GM18520 (cell line): ENCODE measurements at regions not wholly inside any gene's neighbourhood (a gene's known extent, or its start where the extent isn't known, plus 50 kb on each side); places are given as distances from the start of the nearest gene placed in this dataset.
A peak's percentile ranks its signal among the peaks of the same experiment; 100 is the strongest.
"Not testable (repeated sequence)": the region's sequence is repeated elsewhere in the genome, so short reads cannot be mapped to it uniquely, and the experiment has no call there.

Source experiments
- ATAC-seq: cut with Tn5 transposase; IDR thresholded peaks from one replicate; pipeline ENCODE4 v1.9.1; 2021; ENCODE audit not compliant: unreplicated experiment

DNA sequence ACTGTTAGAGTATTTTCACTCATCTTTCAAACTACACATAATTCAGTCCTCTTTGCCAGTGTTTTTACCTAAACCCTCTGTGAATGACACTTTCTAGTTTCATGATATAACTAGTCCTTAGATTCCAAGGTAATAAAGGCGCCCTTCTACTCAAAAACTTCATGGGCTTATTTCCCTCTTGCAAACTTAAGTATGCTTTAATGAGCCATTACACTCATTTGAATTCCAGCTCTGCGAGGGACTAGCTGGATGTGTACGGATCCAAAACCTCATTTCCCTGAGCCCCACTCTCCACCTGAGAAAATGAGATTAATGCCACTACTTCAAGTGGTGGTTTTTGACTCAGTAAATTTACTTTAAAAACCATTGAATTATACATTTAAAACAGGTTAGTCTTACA lies 141.1 kb downstream of the NDUFA12 start:
- ATAC-seq, result no peak

DNA sequence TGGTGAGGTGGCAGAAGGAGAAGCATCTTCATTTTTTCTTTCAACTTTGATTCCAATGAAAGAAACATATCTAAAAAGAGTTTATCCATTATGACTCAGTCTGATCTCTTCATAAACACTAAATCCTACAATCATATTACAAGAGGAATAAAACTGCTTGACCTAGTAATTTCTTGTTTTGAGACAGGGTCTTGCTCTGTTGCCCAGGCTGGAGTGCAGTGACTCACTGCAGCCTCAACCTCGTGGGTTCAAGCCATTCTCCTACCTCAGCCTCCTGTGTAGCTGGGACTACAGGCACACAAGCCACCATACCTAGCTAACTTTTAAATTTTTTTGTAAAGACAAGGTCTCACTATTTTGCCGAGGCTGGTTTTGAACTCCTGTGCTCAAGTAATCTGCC lies 147.2 kb downstream of the NDUFA12 start:
- ATAC-seq, result no peak

DNA sequence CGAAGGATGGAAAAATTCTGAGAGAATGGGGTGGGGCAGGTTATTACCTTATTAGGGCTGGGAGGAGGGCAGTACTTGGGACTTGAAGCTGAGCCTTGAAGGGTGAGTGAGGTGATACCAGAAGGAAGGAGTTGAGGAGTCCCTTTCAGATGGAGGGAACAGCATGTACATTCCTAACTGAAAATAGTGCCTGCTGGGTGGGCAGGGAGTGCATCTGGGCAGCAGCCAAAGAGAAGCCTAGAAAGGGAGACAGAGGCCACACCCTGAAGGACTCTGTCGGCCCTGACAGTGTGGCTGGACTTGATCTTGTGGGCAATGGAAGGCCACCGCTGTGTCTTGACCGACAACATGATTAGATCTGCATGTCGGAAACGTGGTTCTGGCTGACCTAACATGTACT lies 147.6 kb downstream of the NDUFA12 start:
- no peak for ATAC-seq

DNA sequence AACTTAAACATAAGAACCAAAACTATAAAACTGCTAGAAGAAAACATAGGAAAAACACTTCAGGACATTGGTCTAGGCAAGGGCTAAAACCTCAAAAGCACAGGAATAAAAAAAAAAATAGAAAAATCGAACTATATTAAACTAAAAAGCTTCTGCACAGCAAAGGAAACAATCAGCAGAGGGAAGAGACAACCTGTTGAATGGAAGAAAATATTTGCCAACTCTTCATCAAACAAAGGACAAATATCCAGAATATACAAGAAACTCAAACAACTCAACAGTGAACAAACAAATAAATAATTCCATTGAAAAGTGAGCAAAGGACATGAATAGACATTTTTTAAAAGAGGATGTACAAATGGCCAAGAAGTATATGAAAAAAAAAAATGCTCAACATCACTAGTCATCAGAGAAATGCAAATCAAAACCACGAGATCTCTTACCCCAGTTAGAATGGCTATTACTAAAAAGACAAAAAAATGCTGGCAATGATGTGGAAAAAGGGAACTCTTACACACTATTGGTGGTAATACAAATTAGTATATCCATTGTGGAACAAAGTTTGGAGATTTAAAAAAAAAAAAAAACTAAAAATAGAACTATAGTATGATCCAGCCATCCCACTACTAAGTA lies 152.0 kb downstream of the NDUFA12 start:
- no peak for ATAC-seq

DNA sequence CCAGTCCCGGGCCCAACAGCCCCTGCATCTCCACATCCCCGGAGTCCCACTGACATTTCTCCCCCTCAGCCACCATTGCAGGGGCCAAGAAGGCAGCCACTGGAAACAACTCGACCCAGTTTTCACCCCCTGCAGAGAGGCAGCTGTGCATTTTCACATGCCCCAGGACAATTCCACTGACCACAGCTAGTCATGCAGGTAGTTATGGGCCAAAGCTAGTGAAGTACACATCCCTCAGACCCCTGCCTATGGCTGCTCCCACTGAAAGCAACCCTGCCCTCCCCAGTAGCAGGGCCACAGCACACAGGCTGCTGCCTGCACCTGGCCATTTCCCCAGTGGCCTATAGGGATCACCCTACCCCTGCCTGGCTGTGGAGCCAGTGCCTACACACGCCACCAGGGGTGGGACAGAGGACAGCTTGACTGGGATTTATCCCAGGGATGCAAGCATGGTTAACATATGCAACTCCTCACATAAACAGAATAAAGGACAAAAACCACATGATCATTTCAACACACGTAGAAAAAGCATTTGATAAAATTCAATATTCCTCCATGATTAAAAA lies 154.0 kb downstream of the NDUFA12 start:
- ATAC-seq, result no peak

DNA sequence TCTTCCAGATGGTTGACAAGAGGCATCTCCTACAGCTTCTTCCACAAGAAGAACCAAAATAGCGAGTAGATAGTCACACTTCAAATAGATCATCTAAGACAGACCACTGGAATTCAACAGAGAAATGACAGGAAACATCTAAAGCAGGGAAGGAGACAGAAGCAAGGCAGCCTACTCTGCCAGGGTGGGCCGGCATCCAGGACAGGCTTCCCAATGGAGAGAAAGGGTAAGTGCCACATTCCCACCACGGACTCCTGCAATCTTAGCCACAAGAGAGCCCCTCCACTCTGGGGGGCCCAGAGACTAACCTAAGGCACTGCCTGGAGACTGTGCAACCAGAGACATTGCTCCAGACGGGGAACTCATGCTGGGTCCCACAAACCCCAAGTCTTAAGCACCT lies 154.5 kb downstream of the NDUFA12 start:
- ATAC-seq, result no peak

DNA sequence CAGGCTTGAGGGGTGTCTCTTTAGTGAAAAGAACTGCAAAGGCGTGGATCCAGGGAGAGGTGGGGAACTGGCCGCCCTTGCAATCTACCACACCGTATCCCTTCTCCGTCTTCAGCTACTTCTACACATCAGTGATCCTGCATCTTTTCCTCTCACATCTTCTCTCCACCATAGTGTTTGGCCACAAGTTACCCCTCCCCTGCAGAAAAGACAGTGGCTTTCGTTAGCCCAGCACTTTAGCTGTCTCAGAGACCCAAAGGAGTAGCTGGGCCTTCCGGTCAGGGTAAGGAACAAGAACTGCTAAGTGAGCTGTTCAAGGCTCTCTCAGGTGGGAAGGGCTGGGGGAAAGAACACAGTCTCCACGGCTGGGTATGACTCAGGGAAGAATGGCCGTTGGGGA lies 158.4 kb downstream of the NDUFA12 start:
- no peak for ATAC-seq

DNA sequence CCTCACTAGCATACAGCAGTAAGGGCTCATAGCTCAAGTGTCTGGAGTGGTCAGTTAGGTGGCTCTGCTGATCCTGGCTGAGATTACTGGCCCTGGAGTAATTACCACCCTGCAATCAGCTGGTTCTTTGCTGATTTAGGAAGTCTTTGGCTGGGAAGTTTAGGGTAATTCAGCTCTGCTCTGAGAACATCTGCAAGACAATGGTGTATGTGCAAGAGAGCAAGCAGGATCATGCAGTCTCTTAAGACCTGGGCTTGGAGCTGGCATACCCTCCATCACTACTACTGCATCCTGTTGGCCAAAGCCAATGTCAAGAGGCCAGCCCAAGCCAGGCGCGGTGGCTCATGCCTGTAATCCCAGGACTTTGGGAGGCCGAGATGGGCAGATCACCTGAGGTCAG lies 159.0 kb downstream of the NDUFA12 start:
- ATAC-seq, result no peak

DNA sequence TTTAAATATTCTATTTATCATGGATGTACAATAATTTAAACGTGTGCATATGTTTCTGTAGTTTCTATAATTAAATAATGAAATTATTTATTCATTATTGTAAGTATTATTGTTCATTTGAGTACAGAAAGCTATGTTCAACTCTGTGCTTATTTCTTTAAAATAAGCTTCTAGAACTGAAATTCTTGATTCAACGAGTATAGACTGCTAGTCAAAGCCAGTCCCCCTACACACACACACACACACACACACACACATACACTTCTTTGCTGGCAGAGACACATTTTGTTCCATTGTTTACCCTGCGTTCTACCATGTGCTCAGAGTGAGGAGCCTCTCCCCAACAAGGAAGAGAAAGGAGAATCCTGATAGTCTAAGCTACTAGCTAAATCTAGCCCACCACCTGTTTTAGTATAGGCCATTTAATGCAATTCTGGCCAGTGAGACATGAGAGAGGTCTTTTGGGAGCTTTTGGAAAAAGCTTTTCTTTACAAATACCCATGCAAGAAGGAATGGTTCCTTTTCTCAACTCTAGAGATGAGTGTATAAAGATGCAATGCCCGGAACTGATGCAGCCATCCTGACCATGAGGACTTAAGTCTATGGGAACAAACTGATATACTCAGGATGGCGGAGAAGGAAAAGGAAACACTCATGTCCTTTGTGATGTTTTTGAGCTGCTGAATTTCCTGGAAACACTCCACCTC lies 161.4 kb downstream of the NDUFA12 start:
- ATAC-seq, result no peak

DNA sequence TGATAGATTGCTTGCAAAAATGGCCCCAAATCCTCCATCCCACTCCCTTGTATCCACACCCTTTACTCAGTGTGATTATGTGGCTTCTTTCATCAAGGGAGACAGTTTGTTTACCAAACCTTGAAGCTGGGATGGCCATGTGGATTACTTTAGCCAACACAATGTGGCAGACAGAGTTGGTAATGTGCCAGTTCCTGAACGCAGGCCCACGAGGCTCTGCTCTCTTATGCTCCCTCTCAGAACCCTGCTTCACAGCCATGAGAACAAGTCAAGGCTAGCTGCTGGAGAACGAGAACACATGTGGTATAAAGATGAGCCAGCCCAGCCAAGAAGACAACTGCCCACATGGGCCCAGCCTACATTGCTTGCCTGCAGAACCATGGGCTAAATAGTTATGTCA lies 162.3 kb downstream of the NDUFA12 start:
- ATAC-seq, result no peak

DNA sequence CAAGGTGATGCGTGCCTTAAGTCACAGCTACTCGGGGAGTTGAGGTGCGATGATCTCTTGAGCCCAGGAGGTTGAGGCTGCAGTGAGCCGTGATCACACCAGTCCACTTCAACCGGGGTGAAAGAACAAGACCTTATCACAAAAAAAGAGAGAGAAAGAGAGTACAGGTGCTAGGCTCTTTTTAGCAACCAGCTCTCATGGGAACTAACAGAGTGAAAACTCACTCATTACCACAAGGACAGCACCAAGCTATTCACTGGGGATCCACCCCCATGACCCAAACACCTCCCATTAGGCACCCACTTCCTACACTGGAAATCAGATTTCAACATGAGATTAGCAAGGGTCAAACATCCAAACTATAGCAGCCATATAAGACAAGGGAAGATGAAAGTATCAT lies 164.2 kb downstream of the NDUFA12 start:
- peak; percentile 82 for ATAC-seq

DNA sequence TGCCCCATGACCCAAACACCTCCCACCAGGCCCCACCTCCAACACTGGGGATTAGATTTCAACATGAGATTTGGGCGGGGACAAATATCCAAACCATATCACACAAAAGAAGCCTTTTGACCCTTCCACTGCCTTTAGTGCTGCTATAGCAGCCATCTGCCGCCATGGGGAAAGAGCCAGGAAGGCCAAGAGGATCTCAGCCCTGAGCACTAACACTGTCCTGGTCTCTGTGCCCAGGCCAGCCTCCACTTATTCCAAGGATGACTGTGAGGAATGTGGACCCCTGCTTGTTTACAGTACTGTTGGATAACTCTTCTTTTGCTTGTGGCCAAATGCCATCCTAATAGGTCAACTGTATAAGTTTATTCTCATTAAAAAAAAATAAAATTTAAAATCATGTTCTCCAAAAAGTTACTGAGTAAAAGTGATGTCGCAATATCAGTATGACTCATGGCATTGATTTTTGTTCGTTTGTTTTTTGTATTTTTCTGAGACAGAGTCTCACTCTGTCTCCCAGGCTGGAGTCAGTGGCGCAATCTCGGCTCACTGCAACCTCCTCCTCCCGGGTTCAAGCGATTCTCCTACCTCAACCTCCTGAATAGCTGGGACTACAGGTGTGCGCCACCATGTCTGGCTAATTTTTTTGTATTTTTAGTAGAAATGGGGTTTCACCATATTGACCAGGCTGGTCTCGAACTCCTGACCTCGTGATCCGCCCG lies 166.4 kb downstream of the NDUFA12 start:
- not testable (repeated sequence) for ATAC-seq

DNA sequence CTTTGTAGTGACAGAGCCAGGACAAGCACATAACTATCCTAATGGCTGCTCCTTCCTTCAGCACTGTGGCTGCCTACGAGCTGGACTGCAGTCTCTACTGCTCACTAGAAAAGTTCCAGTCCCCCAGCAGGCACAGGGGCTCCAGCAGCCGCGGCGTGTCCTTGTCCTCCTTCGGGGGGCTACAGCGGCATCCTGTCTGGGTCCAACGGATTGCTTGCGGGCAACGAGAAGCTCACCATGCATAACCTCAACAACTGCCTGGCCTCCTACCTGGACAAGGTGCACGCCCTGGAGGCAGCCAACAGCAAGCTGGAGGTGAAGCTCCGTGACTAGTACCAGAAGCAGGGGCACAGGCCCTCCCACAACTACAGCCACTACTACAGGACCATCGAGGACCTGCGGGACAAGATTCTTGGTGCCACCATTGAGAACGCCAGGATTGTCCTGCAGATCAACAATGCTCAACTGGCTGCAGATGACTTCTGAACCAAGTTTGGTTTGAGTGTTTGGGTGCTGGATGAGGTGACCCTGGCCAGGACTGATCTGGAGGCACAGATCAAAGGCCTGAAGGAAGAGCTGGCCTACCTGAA lies 169.4 kb downstream of the NDUFA12 start:
- no peak for ATAC-seq

DNA sequence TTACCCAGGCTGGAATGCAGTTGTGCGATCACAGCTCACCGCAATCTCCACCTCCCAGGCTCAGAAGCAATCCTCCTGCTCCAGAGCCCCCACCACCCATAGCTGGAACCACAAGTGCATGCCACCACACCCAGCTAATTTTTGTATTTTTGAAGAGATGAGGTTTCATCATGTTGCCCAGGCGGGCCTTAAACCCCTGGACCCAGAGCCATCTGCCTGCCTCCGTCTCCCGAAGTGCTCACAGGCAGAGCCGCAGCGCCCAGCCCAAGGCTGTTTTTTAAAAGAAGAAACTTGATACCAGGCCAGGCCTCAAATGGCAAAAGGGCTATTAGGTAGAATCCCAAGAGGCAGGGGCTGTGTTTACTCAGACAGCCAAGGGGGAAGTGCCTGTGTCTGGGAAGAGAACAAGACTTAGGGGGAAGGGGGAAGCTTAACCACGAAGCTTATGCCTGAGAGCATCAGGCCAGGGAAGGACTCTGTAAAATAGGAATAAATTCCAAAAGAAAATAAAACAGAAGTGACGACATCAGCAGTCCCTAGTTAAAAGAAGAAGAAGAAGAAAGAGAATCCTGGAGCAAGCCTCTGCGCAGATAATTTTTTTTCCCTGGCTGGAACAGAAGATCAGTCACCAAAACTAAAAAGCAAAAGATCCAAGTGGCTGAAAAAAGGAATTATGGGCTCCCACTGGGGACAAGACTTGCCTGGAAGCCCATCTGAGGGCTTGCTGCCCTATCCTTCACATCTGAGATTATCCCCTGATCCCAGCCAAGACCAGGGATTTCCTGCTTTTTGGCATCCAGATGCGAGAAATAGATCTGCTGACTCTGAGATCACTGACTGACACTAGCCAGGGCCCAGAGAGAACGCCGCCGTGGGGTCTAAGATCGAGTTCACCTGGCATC lies 170.5 kb downstream of the NDUFA12 start:
- ATAC-seq, result no peak

DNA sequence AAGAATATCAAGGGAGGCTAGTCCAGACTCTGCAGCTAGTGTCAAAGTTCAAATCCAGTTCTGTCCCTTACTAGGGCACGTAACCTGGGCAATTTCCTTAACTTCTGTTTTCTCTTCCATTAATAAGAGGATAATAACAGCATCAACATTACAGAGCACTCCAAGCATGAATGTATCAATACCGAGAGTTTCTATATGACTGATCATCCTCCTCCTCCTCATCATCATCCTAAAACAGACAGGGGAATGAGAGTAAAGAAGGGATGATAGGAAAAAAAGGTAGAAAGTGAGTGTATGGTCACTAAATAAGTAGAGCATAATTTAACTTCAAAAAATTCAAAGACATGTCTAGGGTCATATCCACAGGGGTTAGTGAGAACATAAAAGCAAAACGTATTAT lies 171.4 kb downstream of the NDUFA12 start:
- ATAC-seq, result no peak

DNA sequence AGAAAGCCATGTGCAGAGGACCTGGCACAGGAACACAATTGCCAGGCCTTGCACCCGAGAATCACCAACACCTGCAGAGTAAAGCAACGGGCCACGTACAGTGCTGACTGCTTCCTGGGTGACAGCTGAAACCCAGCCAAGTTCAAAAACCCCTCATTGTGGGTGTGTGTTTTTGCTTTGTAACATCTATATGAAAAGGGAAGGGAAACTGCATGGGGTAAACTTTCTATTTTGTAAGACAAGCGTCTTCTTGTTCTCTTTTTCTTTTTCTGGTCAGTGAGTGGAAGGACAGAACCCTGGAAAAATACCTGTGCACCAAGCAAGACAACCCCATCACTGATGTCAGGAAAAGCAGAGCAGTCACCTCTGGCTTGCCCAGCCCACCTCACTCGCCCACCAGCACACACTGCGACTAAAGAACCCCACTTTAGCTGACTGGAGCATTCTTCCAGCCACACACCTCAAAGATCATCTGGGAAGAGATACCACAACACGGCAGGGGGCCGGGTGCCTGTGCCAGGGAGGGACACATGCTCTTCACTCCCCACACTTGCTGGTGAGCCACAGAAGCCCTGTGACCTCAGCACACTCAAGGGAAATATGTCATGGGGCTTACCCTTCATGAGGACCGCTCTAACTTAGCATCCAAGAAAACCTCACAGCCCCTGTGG lies 172.3 kb downstream of the NDUFA12 start:
- peak; percentile 88 for ATAC-seq

DNA sequence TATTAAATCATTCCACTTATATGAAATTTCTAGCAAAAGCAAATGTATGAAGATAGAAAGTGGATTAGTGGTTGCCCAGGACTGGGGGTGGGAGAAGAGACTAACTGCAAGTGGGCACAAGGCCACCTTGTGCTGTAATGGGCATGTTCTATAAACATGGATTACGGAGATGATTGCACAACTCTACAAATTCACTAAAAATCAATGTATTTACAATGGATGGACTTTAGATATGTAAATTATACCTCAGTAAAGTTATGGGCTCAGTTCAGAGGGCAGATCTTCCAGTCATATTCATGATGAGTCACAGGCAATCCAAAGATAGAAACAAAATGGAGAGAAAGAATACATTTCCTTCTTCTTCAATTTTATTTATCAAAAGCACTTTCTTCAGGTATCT lies 173.9 kb downstream of the NDUFA12 start:
- ATAC-seq, result no peak

DNA sequence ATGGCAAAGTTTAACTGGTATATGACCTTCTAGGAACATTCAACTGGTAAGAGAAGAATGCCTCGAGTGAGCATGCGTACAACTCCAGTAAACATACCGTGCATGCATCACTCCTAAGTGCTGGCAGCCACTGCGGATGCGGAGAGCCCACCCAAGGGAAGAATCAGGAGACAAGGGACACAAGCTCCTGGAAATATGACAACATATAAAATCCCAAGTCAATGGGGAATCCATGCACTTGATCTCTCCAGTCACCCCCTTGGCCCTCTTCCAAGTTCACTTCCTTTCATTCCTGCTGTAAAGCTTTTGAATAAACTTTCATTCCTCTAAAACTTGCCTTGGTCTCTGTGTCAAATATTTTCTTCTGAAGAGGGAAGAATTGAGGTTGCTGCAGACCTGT lies 168.7 kb upstream of the TMCC3 start:
- no peak for ATAC-seq

DNA sequence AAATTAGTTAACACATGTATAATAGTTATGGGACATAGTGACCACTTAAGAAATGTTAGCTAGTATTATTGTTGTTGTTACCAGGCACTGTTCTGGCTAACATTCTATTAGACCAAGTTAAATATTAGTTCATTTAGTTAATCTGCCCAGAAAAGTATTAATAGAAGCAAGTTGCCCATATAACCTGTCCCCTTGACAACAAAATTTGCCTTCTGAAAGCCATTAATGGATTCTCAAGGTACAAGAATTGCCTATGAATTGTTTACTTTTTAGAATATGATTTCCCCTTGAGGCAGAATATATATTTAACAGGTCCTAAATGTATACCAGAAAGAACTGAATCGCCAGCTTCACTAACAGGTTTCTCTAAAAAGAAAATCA lies 167.3 kb upstream of the TMCC3 start:
- no peak for ATAC-seq

DNA sequence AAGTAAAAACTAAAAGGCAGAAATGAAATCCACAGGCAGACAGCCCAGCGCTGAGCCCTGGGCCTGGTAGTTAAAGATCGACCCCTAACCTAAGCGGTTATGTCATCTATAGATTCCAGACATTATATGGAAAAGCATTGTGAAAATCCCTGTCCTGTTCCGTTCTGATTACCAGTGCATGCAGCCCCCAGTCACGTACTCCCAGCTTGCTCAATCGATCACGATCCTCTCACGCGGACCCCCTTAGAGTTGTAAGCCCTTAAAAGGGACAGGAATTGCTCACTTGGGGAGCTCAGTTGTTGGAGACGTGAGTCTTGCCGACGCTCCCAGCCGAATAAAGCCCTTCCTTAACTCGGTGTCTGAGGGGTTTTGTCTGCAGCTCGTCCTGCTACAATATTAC lies 166.8 kb upstream of the TMCC3 start:
- not testable (repeated sequence) for ATAC-seq
